K562 (cell line): ENCODE measurements at regions not wholly inside any gene's neighbourhood (a gene's known extent, or its start where the extent isn't known, plus 50 kb on each side); places are given as distances from the start of the nearest gene placed in this dataset.

Experiments
- ATAC-seq: fragments of 200-7000 bp; cut with Tn5 transposase; 3 replicates; pipeline ENCODE4 v1.9.1; 2020; ENCODE audit warnings: moderate library complexity
- BruUV-seq: library from RNA; stranded (reverse); fragments of 400-500 nt; replicated peaks from 2 replicates; lab custom pipeline; 2021; lab: Mats Ljungman, UMichigan
- CTCF ChIA-PET: fragments of 300-600 bp; formaldehyde crosslinking; extraction: SDS; loops from one replicate; lab custom pipeline; 2021; ENCODE audit warnings: low intra/inter-chr PET ratio; lab: Yijun Ruan, JAX
- POLR2A ChIA-PET: fragments of 300-600, 350-650 bp; sonication (Branson Sonifier 250); formaldehyde crosslinking; extraction: SDS; loops from one replicate; lab custom pipeline; 2021; ENCODE audit warnings: antibody characterized with exemption, inconsistent platforms; lab: Yijun Ruan, JAX
- DNase-seq, 4 experiments: peaks; one replicate each; pipeline versions ENCODE4 v3.0.0 to v3.0.0-alpha.2; 2011 to 2018; ENCODE audit warnings: low spot score in 3 of 4, mixed read lengths in 3 of 4; ENCODE audit errors: extremely low read depth in 1 of 4
- FAIRE-seq: peaks from 2 replicates; lab custom pipeline; 2011; peaks lifted over from hg19 to GRCh38; lab: Jason Lieb, UNC
- H2AFZ ChIP-seq: 2 replicates; pipeline ENCODE4 v1.6.0; 2011; ENCODE audit warnings: low read depth, low read length, control low read depth, inconsistent platforms
- H3K27ac ChIP-seq: fragments of 200-600 bp; 3 replicates; pipeline ENCODE4 v1.8.0; 2011; ENCODE audit warnings: low read depth, mild to moderate bottlenecking, control low read depth, inconsistent platforms, low read length, moderate library complexity, mixed read lengths; ENCODE audit errors: extremely low read depth
- H3K27me3 ChIP-seq, 2 experiments: fragments of 300-600 bp in 1 of 2; 2 replicates in 1 of 2; 3 replicates in 1 of 2; pipeline versions ENCODE4 v1.6.0 to v1.8.0; 2011; ENCODE audit warnings: inconsistent platforms in 2 of 2, low read length in 2 of 2, mild to moderate bottlenecking in 1 of 2, mixed read lengths in 1 of 2, moderate library complexity in 1 of 2; ENCODE audit not compliant: control insufficient read depth in 2 of 2, insufficient read depth in 2 of 2
- H3K36me3 ChIP-seq: fragments of 300-600 bp; 3 replicates; pipeline ENCODE4 v1.8.0; 2011; ENCODE audit warnings: mild to moderate bottlenecking, low read length, inconsistent platforms; ENCODE audit not compliant: control insufficient read depth, insufficient read depth
- H3K4me1 ChIP-seq, 2 experiments: fragments of 200-600 bp in 1 of 2; replicated peaks in 1 of 2; 2 replicates in 1 of 2; 3 replicates in 1 of 2; pipeline versions ENCODE4 v1.5.1 to v1.8.0; 2011; ENCODE audit warnings: inconsistent platforms in 2 of 2, low read length in 2 of 2, mild to moderate bottlenecking in 1 of 2, mixed read lengths in 1 of 2, moderate library complexity in 1 of 2; ENCODE audit not compliant: control insufficient read depth in 2 of 2, insufficient read depth in 2 of 2
- H3K4me2 ChIP-seq: 2 replicates; pipeline ENCODE4 v1.6.1; 2011; ENCODE audit warnings: low read length, control low read depth, inconsistent platforms, mixed read lengths; ENCODE audit not compliant: insufficient read depth
- H3K4me3 ChIP-seq: fragments of 200-600 bp; sonication (generic), shearing (Covaris generic); 2 replicates; pipeline ENCODE4 v1.5.1; 2016; ENCODE audit warnings: control low read depth, inconsistent platforms
- H3K79me2 ChIP-seq: fragments of 200-600 bp; 3 replicates; pipeline ENCODE4 v1.8.0; 2011; ENCODE audit warnings: low read length, inconsistent platforms; ENCODE audit not compliant: control insufficient read depth, insufficient read depth
- H3K9ac ChIP-seq, 2 experiments: 2 replicates each; pipeline versions ENCODE4 v1.6.0 to v1.6.1; 2011; ENCODE audit warnings: low read depth in 2 of 2, low read length in 2 of 2, control low read depth in 1 of 2, inconsistent platforms in 1 of 2, mild to moderate bottlenecking in 1 of 2, mixed read lengths in 1 of 2; ENCODE audit not compliant: insufficient read depth in 1 of 2
- H3K9me1 ChIP-seq: one replicate; pipeline ENCODE4 v1.6.0; 2011; ENCODE audit warnings: inconsistent platforms, mild to moderate bottlenecking, low read length, moderate library complexity; ENCODE audit not compliant: control insufficient read depth, insufficient read depth
- H3K9me3 ChIP-seq: replicated peaks from 2 replicates; pipeline ENCODE4 v1.5.1; 2011; ENCODE audit warnings: low read depth, low read length, inconsistent platforms; ENCODE audit not compliant: control insufficient read depth, insufficient read depth
- H4K20me1 ChIP-seq: replicated peaks from 2 replicates; pipeline ENCODE4 v1.6.1; 2011; ENCODE audit warnings: low read length, inconsistent platforms, mixed read lengths; ENCODE audit not compliant: control insufficient read depth, insufficient read depth
- CHCHD3 ChIP-seq: fragments of 250-450 bp; sonication (Bioruptor Pico); IDR thresholded peaks from 2 replicates; pipeline ENCODE4 v2.1.2; 2022; ENCODE audit warnings: mild to moderate bottlenecking
- KLF1 ChIP-seq: fragments of 450-650 bp; IDR thresholded peaks from 2 replicates; pipeline ENCODE4 v1.6.1; 2016; ENCODE audit warnings: missing genetic modification characterization, missing compliant biosample characterization
- POLR3A ChIP-seq: IDR thresholded peaks from 2 replicates; pipeline ENCODE4 v1.6.1; 2011; ENCODE audit warnings: borderline replicate concordance, mild to moderate bottlenecking, moderate library complexity; ENCODE audit not compliant: insufficient read length, insufficient read depth; ENCODE audit errors: extremely low read depth
- ZNF282 ChIP-seq: sonication (generic); formaldehyde crosslinking; IDR thresholded peaks from 2 replicates; pipeline ENCODE4 v1.8.1; 2023; ENCODE audit warnings: missing genetic modification reagents
- WGBS: fragments of 100-300 bp; shearing (Covaris generic); methylation state at CpG from one replicate; pipeline ENCODE4 v1.1.6; 2016; ENCODE audit warnings: low coverage, mixed read lengths; ENCODE audit not compliant: insufficient coverage; ENCODE audit errors: missing lambda C conversion rate; 5-methylcytosine and 5-hydroxymethylcytosine counted together
- in situ Hi-C: fragments of 300-500 bp; cut with MboI; formaldehyde crosslinking; loops from 4 replicates; pipeline ENCODE4 v1.15.0; 2018; ENCODE audit warnings: inconsistent platforms, mixed read lengths
- intact Hi-C: fragments of 100-400 bp; cut with micrococcal nuclease; formaldehyde crosslinking; loops from 2 replicates; pipeline ENCODE4 v1.14.2; 2022
- TF ChIP-seq, protein P1 (sequence below): fragments of 450-650 bp; IDR thresholded peaks from 2 replicates; pipeline ENCODE4 v1.6.1; 2016; ENCODE audit warnings: borderline replicate concordance
- TF ChIP-seq, protein P2 (sequence below): fragments of 150-350 bp; conservative IDR thresholded peaks from 2 replicates; pipeline ENCODE4 v1.6.1; 2014; ENCODE audit warnings: low read length
- TF ChIP-seq, protein P3 (sequence below), 2 experiments: fragments of 150-350 bp in 1 of 2; IDR thresholded peaks; 2 replicates each; pipeline ENCODE4 v1.6.1; 2012 to 2016; ENCODE audit warnings: low read depth in 2 of 2, low read length in 2 of 2, mild to moderate bottlenecking in 1 of 2, moderate library complexity in 1 of 2

DNA sequence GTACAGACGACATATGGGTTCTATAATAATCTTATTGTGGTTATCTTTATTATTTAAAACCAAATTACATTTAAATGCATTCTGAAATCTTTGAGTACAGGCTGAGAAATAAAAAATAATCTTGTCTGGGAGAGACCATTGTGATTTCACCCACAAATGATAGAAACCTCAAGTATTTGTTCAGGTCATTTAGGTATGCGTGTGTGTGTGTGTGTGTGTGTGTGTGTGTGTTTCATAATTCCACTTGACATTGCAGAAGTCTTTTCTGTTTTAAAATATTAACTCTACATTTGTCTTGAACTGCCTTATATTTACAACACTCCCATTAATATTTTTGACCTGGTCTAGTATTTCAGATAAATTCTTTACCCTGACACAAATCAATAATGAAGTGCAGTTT, 126.9 kb downstream of the SPRY2 start:
- Histone ChIP-seq H2AFZ (no peak overlapping the region), H4K20me1 (no peaks in the 10 kb centered on the region), H3K9me1 (no peaks in the 10 kb centered on the region), H3K4me1 (no peaks in the 10 kb centered on the region), H3K9me3 (no peaks in the 10 kb centered on the region), H3K9ac (no peak overlapping the region)
- DNase-seq (no peak), FAIRE-seq (no peak), ATAC-seq (no peak)
- in situ Hi-C loops: no loop called here
- 0% methylated on average over 2 of the region's 2 CpGs for WGBS
- BruUV-seq: no TSS peak
- CTCF ChIA-PET: no interaction called here
- TF ChIP-seq, protein P1, sequence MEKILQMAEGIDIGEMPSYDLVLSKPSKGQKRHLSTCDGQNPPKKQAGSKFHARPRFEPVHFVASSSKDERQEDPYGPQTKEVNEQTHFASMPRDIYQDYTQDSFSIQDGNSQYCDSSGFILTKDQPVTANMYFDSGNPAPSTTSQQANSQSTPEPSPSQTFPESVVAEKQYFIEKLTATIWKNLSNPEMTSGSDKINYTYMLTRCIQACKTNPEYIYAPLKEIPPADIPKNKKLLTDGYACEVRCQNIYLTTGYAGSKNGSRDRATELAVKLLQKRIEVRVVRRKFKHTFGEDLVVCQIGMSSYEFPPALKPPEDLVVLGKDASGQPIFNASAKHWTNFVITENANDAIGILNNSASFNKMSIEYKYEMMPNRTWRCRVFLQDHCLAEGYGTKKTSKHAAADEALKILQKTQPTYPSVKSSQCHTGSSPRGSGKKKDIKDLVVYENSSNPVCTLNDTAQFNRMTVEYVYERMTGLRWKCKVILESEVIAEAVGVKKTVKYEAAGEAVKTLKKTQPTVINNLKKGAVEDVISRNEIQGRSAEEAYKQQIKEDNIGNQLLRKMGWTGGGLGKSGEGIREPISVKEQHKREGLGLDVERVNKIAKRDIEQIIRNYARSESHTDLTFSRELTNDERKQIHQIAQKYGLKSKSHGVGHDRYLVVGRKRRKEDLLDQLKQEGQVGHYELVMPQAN: no peak
- TF ChIP-seq, protein P2, sequence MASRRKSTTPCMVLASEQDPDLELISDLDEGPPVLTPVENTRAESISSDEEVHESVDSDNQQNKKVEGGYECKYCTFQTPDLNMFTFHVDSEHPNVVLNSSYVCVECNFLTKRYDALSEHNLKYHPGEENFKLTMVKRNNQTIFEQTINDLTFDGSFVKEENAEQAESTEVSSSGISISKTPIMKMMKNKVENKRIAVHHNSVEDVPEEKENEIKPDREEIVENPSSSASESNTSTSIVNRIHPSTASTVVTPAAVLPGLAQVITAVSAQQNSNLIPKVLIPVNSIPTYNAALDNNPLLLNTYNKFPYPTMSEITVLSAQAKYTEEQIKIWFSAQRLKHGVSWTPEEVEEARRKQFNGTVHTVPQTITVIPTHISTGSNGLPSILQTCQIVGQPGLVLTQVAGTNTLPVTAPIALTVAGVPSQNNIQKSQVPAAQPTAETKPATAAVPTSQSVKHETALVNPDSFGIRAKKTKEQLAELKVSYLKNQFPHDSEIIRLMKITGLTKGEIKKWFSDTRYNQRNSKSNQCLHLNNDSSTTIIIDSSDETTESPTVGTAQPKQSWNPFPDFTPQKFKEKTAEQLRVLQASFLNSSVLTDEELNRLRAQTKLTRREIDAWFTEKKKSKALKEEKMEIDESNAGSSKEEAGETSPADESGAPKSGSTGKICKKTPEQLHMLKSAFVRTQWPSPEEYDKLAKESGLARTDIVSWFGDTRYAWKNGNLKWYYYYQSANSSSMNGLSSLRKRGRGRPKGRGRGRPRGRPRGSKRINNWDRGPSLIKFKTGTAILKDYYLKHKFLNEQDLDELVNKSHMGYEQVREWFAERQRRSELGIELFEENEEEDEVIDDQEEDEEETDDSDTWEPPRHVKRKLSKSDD: no peak
- TF ChIP-seq POLR3A (no peak), KLF1 (tag) (no peak), ZNF282 (no peak), CHCHD3 (CRISPR knock-in tag) (no peak)
- TF ChIP-seq, protein P3, sequence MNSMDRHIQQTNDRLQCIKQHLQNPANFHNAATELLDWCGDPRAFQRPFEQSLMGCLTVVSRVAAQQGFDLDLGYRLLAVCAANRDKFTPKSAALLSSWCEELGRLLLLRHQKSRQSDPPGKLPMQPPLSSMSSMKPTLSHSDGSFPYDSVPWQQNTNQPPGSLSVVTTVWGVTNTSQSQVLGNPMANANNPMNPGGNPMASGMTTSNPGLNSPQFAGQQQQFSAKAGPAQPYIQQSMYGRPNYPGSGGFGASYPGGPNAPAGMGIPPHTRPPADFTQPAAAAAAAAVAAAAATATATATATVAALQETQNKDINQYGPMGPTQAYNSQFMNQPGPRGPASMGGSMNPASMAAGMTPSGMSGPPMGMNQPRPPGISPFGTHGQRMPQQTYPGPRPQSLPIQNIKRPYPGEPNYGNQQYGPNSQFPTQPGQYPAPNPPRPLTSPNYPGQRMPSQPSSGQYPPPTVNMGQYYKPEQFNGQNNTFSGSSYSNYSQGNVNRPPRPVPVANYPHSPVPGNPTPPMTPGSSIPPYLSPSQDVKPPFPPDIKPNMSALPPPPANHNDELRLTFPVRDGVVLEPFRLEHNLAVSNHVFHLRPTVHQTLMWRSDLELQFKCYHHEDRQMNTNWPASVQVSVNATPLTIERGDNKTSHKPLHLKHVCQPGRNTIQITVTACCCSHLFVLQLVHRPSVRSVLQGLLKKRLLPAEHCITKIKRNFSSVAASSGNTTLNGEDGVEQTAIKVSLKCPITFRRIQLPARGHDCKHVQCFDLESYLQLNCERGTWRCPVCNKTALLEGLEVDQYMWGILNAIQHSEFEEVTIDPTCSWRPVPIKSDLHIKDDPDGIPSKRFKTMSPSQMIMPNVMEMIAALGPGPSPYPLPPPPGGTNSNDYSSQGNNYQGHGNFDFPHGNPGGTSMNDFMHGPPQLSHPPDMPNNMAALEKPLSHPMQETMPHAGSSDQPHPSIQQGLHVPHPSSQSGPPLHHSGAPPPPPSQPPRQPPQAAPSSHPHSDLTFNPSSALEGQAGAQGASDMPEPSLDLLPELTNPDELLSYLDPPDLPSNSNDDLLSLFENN (IDR thresholded peaks at IDR 0.05; ENCODE audit: low read depth in 2 of 2, low read length in 2 of 2): no peak
- TF ChIP-seq, all 486 proteins: peak for 0
- H3K27me3 ChIP-seq: no peaks in the 10 kb centered on the region
- no peak overlapping the region for H3K4me3 ChIP-seq
- no peak overlapping the region for H3K4me2 ChIP-seq
- H3K27ac ChIP-seq: no peak overlapping the region
- intact Hi-C loops: no loop called here
- no peaks in the 10 kb centered on the region for H3K79me2 ChIP-seq
- no peaks in the 10 kb centered on the region for H3K36me3 ChIP-seq
- POLR2A ChIA-PET: no interaction called here
